Activated CD4-positive, alpha-beta T cell treated with anti-CD3 and anti-CD28 coated beads, Interleukin-2, amount 50 U/mL, for 4 hours (primary cell): ENCODE measurements at regions not wholly inside any gene's neighbourhood (a gene's known extent, or its start where the extent isn't known, plus 50 kb on each side); places are given as distances from the start of the nearest gene placed in this dataset.
A peak's percentile ranks its signal among the peaks of the same experiment; 100 is the strongest.

Experiments
- DNase-seq, 2 experiments: peaks; one replicate each; pipeline ENCODE4 v3.0.0-alpha.2; 2020

DNA sequence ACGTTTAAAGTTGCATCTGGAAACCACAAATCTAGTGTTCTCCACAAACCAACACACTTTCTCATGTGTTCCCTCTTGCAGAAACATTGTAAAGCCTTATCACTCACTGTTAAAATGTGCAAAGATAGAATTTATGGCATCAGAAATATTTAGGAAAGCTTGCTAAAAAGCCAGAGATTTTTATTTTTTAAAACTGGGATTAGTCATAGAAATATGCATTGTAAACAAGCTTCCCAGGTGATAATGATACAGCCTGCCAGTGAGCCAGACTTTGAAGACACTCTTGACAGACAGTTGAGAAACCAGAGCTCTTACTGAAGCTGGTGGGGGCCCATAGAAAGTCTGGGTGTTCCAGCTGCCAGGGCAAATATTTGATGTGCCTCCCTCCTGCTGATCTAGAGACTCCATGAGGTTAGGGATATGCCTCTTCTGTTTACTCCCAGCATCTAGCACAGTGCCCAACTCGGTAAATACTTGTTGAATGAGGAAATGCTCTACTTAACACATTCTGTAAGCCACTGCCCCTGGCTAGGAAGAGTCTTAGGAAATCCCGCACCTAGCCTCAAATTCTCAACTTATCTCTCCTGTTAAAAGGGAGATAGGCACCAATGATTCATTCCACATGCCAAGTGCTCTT lies 179.0 kb upstream of the RASGEF1B start:
- DNase-seq: no peak

DNA sequence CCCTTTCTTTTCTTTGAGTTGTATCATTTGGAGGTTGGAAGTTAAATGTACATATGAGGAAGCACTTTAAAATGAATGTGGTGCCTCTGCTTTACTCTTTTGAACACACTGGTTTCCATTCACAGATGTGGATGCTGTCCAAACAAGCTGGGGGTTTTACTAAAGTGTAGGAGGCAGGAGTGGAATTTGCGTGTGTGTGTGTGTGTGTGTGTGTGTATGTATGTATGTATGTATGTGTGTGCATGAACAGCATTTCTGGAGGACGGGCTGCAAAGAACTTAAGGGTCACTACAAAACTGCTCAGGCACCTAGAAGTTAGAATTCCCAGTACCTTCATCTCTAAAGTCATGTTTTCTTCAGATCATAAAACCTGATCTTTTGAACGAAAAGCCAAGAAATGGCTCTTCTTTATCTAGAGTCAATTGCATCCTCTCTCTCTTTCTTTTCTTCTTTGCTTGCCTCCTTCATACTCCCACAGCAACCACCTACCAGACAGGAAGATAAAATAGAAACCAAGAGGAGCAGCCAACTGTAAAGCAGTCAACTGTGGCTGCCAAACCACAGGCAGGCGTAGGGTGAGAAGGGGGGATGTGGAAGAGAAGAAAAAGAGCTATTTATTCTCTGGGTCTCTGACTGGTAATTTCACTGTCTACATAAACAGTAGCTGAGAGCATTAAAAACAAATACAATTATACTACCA lies 177.0 kb upstream of the RASGEF1B start:
- DNase-seq: peak; percentile 14 to 18

- no peak for DNase-seq
Measured at GRCh38 chr4:81647388-81647787, 175.7 kb upstream of the RASGEF1B start.

GRCh38 chr4:81642543-81642942 lies 170.8 kb upstream of the RASGEF1B start:
- DNase-seq: no peak

- DNase-seq: no peak
Measured at GRCh38 chr4:81639248-81639647, 167.5 kb upstream of the RASGEF1B start.

- DNase-seq: no peak
Measured at GRCh38 chr4:81638698-81639097, 167.0 kb upstream of the RASGEF1B start.

- no peak for DNase-seq
Measured at GRCh38 chr4:81635739-81636138, 164.0 kb upstream of the RASGEF1B start.

GRCh38 chr4:81634766-81635549 lies 163.3 kb upstream of the RASGEF1B start:
- DNase-seq: no peak

DNA sequence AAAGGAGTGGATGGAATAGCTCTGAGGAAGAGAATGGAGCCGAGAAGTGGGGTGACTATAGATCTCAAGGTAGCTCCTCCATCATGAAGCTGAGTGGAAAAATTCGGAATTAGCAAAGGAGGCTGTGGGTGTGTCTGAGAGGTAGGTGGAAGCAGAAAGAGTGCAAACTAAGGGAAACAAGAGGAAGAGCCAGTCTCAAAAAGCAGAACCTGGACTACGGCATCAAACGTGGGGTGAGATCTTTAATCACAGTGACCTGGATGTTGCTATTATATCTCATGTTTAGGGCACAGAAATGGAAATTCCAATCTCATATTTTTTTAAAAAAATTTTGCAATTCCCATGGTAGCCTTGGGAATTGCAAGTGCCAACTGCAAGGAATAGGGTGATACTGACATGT lies 162.5 kb upstream of the RASGEF1B start:
- no peak for DNase-seq

DNA sequence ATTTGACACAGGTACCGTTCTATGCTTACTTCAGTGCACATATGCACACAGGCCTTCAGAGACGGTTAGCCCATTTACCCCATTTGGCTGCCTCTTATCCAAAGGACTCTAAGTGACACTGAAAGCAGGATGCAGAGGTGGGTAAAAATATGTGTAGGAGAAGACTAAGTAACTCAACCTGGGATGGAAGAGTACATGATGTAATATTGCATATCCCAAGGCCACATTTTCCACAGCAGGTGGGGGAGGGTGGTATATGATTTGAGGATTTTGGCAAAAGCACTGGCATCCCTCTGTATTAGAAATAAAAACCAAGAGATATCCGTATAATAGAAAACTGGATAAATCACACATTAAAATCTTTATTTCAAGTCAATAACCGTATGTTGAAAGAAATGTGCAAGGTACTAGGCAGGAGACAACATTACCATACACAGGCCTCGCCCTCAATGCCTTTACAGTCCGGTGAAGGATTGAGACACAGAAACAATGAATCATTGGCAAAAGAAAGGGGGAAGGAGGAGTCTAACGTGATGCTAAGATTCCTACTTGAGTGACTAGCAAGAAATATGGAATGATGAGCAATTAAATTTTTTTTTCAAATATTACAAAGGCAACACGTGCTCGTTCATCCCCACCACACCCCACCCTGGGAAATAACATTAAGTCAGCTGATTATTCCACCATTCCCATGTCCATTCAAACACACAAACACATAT lies 161.0 kb upstream of the RASGEF1B start:
- DNase-seq: no peak

DNA sequence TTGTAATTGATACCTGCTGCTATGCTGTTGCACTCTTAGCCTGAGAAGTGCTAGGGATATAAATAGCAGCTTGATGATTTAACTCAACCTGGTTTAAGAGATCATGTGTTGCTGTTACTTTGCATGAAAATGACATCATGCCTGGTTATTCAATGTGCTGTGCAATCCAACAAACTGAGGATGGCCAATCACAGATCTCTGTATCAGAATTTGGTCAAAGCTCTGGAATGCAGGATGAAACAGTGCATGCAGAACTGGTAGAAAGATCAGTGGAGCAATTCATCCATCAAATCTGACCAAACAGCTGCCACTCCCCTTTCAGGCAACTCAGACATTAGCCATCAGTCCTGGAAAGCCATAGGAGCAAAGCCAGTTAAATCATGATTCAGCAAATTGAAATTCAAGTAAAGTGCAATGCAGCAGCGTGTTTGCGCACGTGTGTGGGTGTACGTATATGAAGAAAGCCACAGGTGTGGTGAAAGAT lies 160.3 kb upstream of the RASGEF1B start:
- no peak for DNase-seq

DNA sequence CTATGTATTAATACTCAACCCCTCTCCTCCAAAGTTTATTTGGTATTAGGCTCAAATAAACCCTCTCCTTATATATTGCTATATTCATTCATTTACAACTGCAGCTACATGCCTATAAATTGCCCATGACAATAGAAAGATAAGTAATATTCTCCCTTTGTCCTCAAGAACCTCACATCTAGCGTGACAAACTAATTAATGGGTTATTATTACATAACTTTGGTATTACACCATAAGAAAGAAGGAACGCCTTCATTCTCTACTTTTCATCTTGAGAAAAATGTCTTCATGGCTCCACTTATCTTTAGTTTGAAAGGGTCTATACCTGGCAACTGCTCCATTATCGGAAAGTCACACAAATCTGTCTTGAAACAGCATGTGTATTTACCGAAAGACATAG lies 157.7 kb upstream of the RASGEF1B start:
- DNase-seq: no peak

GRCh38 chr4:81628489-81628888 lies 156.8 kb upstream of the RASGEF1B start:
- DNase-seq: no peak

DNA sequence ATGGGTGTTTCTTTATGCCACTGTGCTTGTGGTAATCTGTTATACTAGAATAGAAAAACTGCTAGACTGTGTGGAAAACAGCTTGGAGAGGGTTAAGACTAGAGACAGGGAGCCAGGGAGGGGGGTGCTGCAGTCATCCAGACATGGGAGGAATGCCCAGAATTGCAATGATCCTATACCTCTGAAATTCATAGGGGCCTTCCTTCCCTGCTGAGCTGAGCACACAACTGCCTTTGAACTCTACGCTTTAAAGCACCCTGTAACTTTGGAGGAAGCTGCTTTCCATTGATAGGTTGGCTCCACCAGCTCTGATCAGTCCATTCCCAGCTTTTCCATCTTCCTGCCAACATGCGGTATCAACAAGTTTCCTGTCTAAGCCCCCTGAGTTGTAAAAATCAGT lies 155.9 kb upstream of the RASGEF1B start:
- no peak for DNase-seq

- no peak for DNase-seq
Measured at GRCh38 chr4:81626851-81627250, 155.1 kb upstream of the RASGEF1B start.

GRCh38 chr4:81625422-81626417 lies 154.0 kb upstream of the RASGEF1B start:
- no peak for DNase-seq

- DNase-seq: no peak
Measured at GRCh38 chr4:81623434-81623833, 151.7 kb upstream of the RASGEF1B start.

GRCh38 chr4:81622474-81623184 lies 150.9 kb upstream of the RASGEF1B start:
- no peak for DNase-seq

DNA sequence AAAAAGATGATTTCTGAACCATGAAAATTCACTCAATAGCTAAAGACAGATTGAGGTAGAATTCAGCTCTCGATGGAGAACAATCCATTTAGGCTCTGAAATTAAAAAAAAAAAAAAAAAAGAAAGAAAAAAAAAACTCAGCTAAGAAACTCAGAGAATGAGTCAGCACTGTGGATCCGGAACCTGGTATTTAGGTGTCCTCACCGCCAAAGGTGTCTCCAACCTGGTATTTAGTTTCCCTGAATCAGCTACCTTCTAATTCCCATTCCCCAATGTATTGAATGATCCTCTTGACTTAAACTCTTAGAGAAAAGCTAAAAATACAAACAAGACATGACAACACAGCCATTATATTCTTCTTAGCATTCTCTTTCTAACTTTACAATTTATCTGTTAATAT lies 150.3 kb upstream of the RASGEF1B start:
- no peak for DNase-seq

DNA sequence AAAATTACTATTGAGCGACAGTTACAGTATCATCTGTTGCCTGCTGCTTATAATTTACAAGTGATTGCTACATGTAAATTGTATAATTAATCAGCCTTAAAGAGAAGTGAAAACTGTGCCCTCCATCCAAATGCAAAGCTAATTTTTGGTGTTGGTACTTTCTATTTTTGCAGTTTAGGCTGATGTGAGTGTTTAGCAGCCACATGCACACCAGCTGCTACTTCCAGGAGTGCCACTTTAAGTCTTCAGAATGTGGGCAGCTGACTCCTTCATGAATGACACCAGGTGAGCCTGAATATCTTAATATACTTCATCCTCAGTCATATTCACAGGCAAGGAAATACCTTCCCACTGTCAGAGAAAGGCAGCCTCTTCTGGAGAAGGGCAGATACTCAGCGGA lies 149.8 kb upstream of the RASGEF1B start:
- DNase-seq: no peak

DNA sequence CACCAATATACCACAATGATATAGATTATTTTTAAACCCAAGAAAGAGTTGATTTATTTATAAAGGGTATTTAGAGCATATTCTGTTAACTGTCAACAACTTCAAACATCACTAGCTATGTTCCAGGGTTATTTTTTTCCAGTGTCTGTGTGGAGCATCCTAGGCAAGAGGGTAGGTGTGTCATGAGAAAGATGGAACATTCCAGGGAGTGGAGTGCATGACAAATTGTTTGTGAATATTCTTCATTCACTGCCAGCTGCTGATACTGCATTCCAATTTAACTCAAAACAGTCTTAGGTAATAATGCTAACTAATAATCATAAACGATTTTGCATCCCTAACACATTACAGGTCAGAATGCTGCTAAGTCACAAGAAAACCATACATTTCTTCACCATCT lies 148.7 kb upstream of the RASGEF1B start:
- no peak for DNase-seq
